Keratinocyte (primary cell): ENCODE measurements at regions not wholly inside any gene's neighbourhood (a gene's known extent, or its start where the extent isn't known, plus 50 kb on each side); places are given as distances from the start of the nearest gene placed in this dataset.

ENCODE experiments used
- DNase-seq: peaks from one replicate; pipeline ENCODE4 v3.0.0-alpha.2; 2011; ENCODE audit warnings: low read depth, missing footprints, low spot score
- FAIRE-seq: peaks from 2 replicates; lab custom pipeline; 2011; peaks lifted over from hg19 to GRCh38; lab: Jason Lieb, UNC
- H2AFZ ChIP-seq: 2 replicates; pipeline ENCODE4 v1.6.0; 2012; ENCODE audit warnings: low read length, control low read depth, inconsistent platforms; ENCODE audit not compliant: control insufficient read depth
- H3K27ac ChIP-seq: 2 replicates; pipeline ENCODE4 v1.5.1; 2011; ENCODE audit warnings: low read length; ENCODE audit not compliant: control insufficient read depth, insufficient read depth
- H3K27me3 ChIP-seq: 3 replicates; pipeline ENCODE4 v1.6.0; 2011; ENCODE audit warnings: low read length; ENCODE audit not compliant: control insufficient read depth, insufficient read depth; ENCODE audit errors: extremely low read depth
- H3K36me3 ChIP-seq, 2 experiments: 2 replicates in 1 of 2; 3 replicates in 1 of 2; pipeline ENCODE4 v1.5.1; 2011; ENCODE audit warnings: low read length in 2 of 2, mild to moderate bottlenecking in 1 of 2; ENCODE audit not compliant: control insufficient read depth in 2 of 2, insufficient read depth in 2 of 2; ENCODE audit errors: extremely low read depth in 1 of 2
- H3K4me1 ChIP-seq: 3 replicates; pipeline ENCODE4 v1.5.1; 2011; ENCODE audit warnings: low read length; ENCODE audit not compliant: control insufficient read depth, insufficient read depth; ENCODE audit errors: extremely low read depth
- H3K4me2 ChIP-seq: 3 replicates; pipeline ENCODE4 v1.6.0; 2011; ENCODE audit warnings: low read depth, low read length; ENCODE audit not compliant: control insufficient read depth, insufficient read depth; ENCODE audit errors: extremely low read depth
- H3K4me3 ChIP-seq, 3 experiments: fragments of 200-600 bp in 1 of 3; sonication (generic) in 1 of 3; 2 replicates in 2 of 3; 3 replicates in 1 of 3; pipeline ENCODE4 v1.5.1; 2011 to 2016; ENCODE audit warnings: low read length in 3 of 3, mild to moderate bottlenecking in 3 of 3, control low read depth in 2 of 3, inconsistent platforms in 1 of 3, low read depth in 1 of 3, mixed read lengths in 1 of 3, mixed run types in 1 of 3, moderate library complexity in 1 of 3; ENCODE audit not compliant: control insufficient read depth in 2 of 3, insufficient read depth in 2 of 3; ENCODE audit errors: extremely low read depth in 1 of 3
- H3K79me2 ChIP-seq: 2 replicates; pipeline ENCODE4 v1.6.0; 2012; ENCODE audit warnings: low read length; ENCODE audit not compliant: control insufficient read depth, insufficient read depth
- H3K9ac ChIP-seq: 3 replicates; pipeline ENCODE4 v1.6.0; 2011; ENCODE audit warnings: low read length; ENCODE audit not compliant: control insufficient read depth, insufficient read depth; ENCODE audit errors: extremely low read depth
- H3K9me1 ChIP-seq: 3 replicates; pipeline ENCODE4 v1.6.0; 2011; ENCODE audit warnings: low read length; ENCODE audit not compliant: control insufficient read depth, insufficient read depth; ENCODE audit errors: extremely low read depth
- H3K9me3 ChIP-seq: 2 replicates; pipeline ENCODE4 v1.5.1; 2012; ENCODE audit warnings: low read depth, low read length; ENCODE audit not compliant: control insufficient read depth
- H4K20me1 ChIP-seq: 3 replicates; pipeline ENCODE4 v1.6.0; 2011; ENCODE audit warnings: low read length; ENCODE audit not compliant: control insufficient read depth, insufficient read depth; ENCODE audit errors: extremely low read depth
- CTCF ChIP-seq, 3 experiments: IDR thresholded peaks in 1 of 3; conservative IDR thresholded peaks in 1 of 3; optimal IDR thresholded peaks in 1 of 3; 2 replicates in 2 of 3; 3 replicates in 1 of 3; pipeline versions ENCODE3 to v1.5.1; 2011; ENCODE audit warnings: low read length in 3 of 3, mild to moderate bottlenecking in 3 of 3, moderate library complexity in 2 of 3, control low read depth in 1 of 3, inconsistent platforms in 1 of 3; ENCODE audit not compliant: insufficient read depth in 2 of 3; ENCODE audit errors: extremely low read depth in 1 of 3
- EZH2 ChIP-seq: IDR thresholded peaks from one replicate; pipeline ENCODE4 v1.6.1; 2012; ENCODE audit warnings: inconsistent platforms, mild to moderate bottlenecking, low read length, moderate library complexity
- dilution Hi-C: fragments of 300-500 bp; cut with MboI; formaldehyde crosslinking; loops from one replicate; pipeline ENCODE4 v1.7.0; 2020; ENCODE audit warnings: low sequenced_read_pairs; ENCODE audit not compliant: extremely low pct_ligation_motif_present

GRCh38 chr11:95697614-95698408, 91.8 kb downstream of the FAM76B start:
- DNase-seq (no peak), FAIRE-seq (no peak)
- Histone ChIP-seq H2AFZ (no peak overlapping the region), H3K4me1 (peaks cover 10% of the 10 kb centered on the region), H3K79me2 (no peaks in the 10 kb centered on the region), H3K9me1 (no peaks in the 10 kb centered on the region), H3K27me3 (no peaks in the 10 kb centered on the region), H3K4me3 (no peak overlapping the region), H4K20me1 (no peaks in the 10 kb centered on the region), H3K9me3 (no peaks in the 10 kb centered on the region), H3K27ac (no peak overlapping the region), H3K36me3 (no peaks in the 10 kb centered on the region), H3K9ac (no peak overlapping the region), H3K4me2 (no peak overlapping the region)
- dilution Hi-C loops: no loop called here
- TF ChIP-seq CTCF (optimal IDR thresholded peaks at IDR 0.05 in 1 of 3, IDR thresholded peaks at IDR 0.05 in 1 of 3, conservative IDR thresholded peaks at IDR 0.05 in 1 of 3; ENCODE audit: extremely low read depth in 1 of 3, insufficient read depth in 2 of 3, low read length in 3 of 3): no peak
- no peak for TF ChIP-seq EZH2

- H3K9me3 ChIP-seq: no peaks in the 10 kb centered on the region
- dilution Hi-C loops: no loop called here
- FAIRE-seq (no peak), DNase-seq (no peak)
- H4K20me1 ChIP-seq: no peaks in the 10 kb centered on the region
- H3K27ac ChIP-seq: no peak overlapping the region
- H3K9me1 ChIP-seq: no peaks in the 10 kb centered on the region
- H3K27me3 ChIP-seq: no peaks in the 10 kb centered on the region
- no peak overlapping the region for H3K4me3 ChIP-seq
- peaks cover 10% of the 10 kb centered on the region for H3K4me1 ChIP-seq
- H2AFZ ChIP-seq: no peak overlapping the region
- no peak overlapping the region for H3K4me2 ChIP-seq
- H3K36me3 ChIP-seq: no peaks in the 10 kb centered on the region
- H3K79me2 ChIP-seq: no peaks in the 10 kb centered on the region
- TF ChIP-seq CTCF (optimal IDR thresholded peaks at IDR 0.05 in 1 of 3, IDR thresholded peaks at IDR 0.05 in 1 of 3, conservative IDR thresholded peaks at IDR 0.05 in 1 of 3; ENCODE audit: extremely low read depth in 1 of 3, insufficient read depth in 2 of 3, low read length in 3 of 3) (no peak), EZH2 (no peak)
- H3K9ac ChIP-seq: no peak overlapping the region
Observed at GRCh38 chr11:95695181-95695580, 94.4 kb downstream of the FAM76B start.
